Hematopoietic multipotent progenitor cell treated with erythropoietin and hydrocortisone succinate and interleukin-3 and kit ligand, for 15 days (in vitro differentiated cells): ENCODE measurements at regions not wholly inside any gene's neighbourhood (a gene's known extent, or its start where the extent isn't known, plus 50 kb on each side); places are given as distances from the start of the nearest gene placed in this dataset.
"Not testable (repeated sequence)": the region's sequence is repeated elsewhere in the genome, so short reads cannot be mapped to it uniquely, and the experiment has no call there.

Source experiments
- DNase-seq: peaks from one replicate; pipeline ENCODE4 v3.0.0-alpha.2; 2015; ENCODE audit warnings: low spot score

DNA sequence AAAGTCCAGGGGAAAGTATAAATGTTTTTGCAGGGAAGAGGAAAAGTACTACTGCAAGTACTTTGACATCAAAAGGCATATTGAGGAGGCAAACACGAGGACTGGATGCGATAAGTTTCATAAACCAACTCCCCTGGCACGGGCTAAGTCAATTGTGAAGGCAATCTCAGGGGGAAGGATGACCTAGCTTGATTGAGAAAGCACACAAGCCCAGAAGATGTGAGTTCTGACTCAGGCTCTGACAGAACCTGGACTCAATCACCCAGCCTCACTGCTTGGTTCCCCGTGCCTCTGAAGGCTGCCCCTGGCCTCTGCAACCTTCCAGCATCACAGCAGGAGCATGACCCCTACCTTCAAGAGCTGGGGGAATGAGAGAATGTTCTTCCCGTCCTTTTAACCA lies 93.2 kb upstream of the ZNF438 start:
- DNase-seq: no peak

DNA sequence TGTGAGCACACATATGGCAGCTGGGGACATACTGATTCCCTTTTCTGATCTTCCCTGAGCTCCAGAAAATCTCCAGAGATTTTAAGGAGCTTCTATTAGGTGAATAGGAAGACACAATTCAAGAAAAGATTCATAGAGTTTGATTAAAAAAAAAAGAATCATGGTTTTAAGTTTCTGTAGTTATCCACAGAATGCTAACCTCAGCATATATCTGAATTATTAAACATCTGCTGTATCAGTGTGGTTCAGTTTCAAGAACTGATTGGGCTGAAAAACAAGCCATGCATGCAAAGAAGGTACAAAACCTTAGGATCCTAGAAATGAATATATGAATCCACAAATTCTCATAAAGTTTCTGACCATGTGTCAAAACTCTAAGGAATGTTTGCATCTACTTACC lies 94.1 kb upstream of the ZNF438 start:
- no peak for DNase-seq

DNA sequence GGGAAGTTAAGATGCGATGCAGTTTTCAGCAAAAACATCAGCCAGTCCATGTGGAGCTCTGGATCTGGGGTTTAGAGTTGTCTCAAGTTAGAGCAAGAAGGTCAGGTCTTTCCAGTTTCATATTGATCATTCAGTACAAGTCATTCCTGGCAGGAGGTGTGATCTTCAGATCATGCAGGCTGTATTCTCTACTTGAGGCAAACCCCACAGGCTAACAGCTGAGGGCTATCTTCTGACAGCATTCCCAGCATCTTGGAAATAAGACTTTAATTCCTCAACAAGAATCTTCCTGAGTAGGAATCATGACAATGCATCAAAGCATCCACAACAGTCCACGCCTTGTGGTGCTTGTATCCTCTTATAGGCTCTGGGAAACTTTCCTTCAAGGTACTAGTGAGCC lies 94.9 kb upstream of the ZNF438 start:
- no peak for DNase-seq

DNA sequence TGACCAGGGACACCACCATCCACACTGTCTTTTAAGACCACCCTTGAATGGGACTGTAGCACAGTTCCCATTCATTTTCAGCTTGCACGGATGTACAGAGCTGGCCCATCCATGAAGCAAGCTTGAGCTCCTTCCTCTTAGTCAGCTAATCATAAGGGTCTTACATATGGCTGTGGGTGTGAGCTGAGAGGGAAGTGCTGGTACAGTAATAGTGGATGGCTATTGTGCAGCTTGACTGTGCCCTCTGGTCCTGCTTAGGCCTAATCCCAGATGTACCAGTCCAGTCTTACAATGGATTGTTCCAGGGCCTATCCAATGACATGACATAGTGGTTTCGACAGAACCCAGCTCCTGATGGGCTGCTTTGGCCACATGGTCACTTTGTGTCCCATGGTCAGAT lies 96.9 kb upstream of the ZNF438 start:
- no peak for DNase-seq

DNA sequence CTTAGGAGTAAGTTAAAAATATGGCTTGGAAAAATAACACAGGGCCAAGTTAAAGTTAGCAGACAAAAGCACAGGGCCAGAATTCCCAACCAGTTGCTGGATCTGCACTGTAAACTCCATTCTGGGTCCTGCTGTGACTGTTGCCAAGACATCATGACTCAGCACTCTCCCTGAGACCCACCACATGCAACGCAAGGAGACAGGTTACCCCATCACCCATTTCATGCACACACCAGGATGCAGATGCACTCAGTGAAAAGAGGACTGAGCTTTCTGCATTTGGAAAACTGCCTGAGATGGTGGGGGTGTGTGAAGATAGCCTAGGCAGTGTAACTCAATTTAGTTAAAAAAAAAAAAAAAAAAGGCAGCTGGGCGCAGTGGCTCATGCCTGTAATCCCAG lies 97.6 kb upstream of the ZNF438 start:
- no peak for DNase-seq

DNA sequence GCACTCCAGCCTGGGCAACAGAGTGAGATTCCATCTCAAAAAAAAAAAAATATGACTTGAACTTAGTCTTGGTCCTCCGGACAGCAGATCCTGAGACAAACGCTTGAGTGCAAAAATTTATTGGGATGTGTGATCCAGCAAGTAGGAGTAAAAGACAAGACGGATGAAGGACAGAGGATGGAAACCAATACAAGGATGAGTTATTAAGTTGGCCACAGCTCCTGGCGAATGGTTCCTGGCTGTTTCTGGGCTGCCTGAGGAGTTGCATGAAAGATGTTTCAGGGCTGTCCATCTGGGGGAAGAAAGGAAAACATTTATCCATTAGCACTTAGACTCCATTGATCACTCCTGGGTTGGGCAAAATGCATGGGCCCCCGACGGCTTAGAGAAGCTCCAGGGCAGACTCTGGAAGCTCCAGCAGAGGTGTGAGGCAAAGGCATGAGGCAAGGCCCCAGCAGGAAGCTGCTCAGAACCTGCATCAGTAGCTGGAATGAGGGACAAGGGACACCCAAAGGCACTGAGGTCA lies 98.3 kb upstream of the ZNF438 start:
- DNase-seq: no peak

DNA sequence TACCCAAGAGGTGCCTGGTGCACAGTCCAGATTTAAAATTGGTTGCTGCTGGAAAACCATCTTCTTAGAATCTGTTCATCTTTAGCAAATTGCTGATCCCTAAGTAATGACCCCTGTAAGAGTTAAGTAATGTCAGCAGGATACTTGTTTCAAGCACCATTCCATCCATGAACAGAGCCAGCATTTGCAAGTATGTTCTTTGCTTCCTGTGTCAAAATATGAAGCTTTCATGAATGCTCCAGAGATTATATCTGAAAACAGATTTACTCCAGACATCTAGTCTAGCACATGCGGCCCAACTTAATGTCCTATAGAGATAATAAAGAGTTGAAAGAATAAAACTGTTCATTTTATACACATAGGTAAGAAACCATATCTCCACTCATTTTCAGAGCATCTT lies 98.7 kb upstream of the ZNF438 start:
- DNase-seq: no peak

DNA sequence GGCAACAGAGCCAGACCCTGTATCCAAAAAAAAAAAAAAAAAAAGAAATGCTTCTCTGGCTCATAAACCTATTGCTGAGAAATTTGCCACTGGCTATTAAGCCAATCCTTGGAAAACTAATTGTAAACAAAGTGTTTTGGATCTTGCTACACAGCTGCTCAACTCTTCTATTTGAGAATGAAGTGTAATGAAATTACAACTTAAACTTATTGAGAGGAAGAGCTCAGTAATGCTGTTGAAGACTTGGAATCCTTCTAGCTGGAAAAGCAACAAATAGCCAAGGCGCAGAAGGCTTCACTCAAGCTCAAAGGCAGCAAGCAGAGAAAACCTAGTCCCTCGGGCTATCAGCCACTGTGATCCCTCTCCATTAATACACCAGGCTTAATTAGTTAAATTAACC lies 99.6 kb upstream of the ZNF438 start:
- no peak for DNase-seq

DNA sequence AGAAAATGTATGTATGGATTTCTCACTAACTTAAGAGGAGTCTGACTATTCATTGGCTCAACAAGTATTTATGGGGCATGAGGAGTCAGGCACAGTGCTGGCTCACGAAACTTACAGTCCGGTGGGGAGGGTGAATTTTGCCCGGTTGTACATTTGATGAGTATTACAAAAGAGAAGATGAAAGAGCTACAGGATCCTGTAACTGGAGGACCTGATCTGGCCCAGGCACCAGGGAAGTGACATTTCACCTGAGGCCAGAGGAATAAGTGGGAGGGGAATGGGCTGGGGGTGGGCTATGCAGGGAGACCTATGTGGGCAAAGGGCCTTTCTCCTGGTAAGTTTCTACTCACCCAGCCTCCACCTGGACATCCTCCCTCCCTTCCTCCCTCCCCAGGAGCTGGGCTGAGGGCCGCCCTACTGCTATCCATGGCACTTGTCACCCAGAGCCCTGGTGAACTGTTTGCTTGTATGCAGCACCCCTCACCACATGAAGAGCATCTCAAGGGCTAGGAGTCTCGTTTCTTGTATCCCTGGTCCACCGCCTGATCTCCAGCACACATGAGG lies 101.1 kb upstream of the ZNF438 start:
- DNase-seq: no peak

DNA sequence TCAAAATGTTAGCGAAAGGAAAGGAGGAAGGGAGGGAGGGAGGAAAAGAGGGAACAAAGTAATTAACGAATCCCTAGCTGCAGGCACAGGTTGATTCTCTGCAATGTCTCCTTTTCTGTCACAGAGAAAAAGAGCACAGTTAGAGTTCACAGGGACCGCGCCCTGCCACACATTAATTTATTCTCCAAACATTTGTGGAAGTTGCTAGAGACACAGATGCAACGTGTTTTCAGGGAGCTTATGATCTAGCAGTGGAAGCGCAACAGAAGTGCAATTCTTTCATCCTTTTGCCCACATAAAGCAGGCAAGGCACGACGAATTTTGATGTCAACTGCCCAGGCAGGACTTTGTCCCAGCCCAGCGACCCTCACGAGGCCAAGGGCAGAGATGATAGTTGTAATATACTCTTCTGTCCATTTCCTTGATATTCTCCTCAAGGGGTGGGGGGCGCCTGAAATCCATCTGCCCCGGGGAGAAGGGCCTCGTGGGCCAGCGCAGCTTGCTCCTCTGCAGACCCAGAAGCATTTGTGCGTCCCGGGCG lies 101.7 kb upstream of the ZNF438 start:
- DNase-seq: no peak

DNA sequence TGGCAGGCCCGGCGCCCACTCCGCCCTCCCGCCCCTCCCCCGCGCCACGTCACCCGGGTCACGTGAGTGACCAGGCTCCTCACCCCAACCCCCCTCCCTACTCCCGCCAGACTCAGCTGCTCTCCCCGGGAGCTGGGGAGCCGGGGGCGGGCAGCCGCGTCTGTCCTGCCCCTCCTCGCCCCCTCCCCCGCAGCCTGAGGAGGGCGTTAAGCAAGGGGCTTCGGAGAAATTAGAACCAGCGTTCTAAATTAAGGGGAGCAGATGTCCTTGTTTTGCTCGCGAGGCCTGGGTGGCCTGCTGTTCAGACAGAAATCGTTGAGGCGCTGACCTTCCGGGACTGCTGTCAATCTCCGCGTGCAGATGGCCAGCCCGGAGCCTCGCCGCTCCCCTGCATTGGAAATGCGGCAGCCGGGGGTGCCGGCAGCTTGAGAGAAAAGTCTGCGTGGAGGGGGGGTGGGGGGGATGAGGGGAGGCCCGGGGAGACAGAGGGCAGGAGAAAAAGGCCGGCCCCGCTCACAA lies 102.2 kb upstream of the ZNF438 start:
- peak; percentile 66 for DNase-seq

DNA sequence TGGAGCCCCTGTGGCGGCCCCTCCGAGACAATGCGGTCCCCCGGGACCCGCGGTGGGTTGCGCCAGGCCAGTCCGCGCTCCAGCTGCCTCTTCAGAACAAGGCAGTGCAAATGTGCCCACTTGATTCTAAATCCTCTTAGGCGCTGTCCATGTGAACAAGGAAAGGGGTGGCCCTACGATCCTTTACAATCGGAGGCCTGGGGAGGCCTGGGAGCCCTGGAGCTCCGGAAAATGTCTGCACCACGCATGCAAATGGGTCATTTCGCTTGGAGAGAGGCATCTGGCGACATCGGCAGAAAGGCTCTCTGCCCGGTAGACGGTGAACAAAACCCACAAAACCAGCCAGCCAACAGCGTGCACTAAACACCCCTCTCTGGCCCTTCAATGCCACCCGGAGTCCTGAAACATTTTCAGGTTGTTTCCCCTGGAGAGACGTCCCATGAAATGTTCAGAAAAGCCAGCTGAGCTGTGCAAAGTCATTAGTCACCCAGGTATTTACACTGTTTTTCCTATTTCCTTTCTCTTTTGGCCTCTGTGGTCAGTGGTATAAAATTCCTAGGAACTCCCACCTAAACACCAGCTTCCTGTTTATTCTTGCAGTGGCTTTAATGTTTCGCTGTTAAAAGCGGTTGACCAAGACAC lies 102.8 kb upstream of the ZNF438 start:
- DNase-seq: no peak

DNA sequence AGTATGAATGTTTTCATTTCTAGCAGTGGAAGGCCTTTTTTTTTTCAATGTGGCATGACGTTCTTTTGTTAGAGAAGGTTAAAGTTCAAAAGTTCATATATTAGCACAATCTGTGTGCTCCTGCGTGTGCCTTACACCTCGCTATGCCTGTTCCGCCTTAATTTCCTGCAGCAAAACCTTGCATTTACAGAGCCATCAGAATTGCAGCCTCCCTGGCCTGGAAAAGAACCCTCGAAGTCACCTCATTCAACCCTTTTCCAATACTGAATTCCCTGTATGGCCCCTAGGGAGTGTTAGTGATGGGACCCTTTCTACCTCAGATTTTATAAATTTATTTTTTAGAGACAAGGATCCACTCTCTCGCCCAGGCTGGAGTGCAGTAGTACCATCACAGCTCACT lies 103.5 kb upstream of the ZNF438 start:
- no peak for DNase-seq

DNA sequence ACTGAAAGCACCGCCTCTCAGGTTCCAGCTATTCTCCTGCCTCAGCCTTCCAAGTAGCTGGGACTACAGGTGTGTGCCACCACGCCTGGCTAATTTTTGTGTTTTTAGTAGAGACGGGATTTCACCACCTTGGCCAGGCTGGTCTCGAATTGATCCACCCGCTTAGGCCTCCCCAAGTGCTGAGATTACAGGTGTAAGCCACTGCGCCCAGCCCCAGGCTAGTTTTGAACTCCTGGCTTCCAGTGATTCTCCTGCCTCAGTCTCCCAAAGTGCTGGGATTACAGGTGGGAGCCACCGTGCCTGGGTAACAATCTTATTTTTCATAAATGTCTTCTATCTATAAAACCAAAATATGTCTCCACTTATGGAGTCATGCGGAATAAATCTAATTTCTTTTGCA lies 104.1 kb upstream of the ZNF438 start:
- not testable (repeated sequence) for DNase-seq

DNA sequence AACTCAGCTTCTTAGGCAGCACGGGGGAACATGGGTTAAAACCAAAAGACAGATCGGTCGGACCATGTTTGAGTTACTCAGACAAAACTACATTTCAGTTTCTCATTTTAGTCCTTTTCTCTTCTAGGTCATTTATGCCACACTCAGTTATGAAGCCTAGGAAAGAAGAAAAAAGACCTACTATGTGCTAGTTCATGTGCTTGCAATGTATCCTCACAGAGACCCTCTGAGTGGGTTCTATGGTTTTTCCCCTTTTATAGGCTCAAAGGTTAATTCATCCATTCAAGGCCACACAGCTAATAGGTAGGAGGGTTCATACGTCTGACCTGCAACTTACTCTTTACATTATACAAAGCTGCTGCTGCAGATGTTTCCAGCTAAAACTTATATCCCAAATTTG lies 104.7 kb upstream of the ZNF438 start:
- no peak for DNase-seq

DNA sequence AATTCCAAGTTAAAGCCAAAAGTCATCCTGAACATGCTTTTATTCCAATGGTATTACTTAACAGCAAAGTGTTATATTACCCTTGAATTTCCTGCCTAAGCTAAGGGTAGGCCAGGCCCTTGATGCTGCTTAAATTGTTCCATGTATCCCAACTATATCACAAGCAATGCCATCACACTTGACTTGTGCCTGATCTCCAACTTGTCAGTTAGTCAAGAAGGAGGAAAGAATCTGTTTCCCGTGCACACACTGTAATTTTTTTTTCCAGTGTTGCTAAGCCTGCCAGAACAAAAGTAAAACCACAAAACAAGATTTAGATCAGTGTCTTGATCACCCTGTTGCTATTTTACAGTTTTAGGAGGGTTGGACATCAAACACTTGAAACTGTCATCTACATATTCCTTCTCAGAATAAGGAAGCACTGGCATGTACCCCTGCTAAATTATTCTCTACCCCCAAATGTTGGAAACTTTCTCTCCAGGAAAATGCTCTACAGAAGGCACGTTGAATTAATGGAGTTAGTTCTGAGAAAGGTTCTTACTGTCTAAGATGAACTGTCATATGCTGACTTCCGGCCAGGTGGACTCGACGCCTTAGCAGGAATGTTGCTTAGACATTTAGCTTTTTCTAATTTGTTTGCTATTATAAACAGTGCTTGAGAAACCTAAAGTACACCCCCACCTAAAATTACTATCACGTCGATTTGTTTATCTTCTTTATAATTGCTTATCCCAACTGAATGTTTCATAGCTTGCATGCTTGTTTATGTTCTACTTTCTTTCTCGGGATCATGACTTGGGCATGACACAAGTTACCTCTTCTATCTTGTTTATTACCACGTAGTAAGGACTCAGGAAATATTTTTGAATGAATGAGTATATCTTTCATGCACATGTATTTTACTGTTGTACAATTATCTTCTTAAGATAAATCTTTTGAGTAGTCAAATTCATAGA lies 105.5 kb upstream of the ZNF438 start:
- DNase-seq: no peak

DNA sequence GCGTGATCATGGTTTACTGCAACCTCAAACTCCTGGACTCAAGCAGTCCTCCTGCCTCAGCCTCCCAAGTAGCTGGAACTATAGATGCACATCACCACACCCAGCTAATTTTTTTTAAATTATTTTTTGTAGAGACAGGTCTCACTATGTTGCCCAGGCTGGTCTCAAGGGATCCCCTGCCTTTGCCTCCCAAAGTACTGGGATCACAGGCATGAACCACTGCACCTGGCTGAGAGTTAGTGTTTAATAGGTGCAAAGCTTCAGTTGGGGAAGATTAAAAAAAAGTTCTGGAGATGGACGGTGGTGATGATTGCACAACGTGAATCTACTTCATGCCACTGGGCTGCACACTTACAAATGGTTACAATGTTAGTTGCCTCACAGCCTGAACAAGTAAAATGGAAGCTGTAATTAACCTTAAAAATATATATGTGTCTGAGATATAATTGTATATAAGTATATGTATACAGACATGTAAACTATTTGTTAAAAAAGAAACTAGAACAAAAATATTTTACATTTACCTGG lies 106.4 kb upstream of the ZNF438 start:
- no peak for DNase-seq

DNA sequence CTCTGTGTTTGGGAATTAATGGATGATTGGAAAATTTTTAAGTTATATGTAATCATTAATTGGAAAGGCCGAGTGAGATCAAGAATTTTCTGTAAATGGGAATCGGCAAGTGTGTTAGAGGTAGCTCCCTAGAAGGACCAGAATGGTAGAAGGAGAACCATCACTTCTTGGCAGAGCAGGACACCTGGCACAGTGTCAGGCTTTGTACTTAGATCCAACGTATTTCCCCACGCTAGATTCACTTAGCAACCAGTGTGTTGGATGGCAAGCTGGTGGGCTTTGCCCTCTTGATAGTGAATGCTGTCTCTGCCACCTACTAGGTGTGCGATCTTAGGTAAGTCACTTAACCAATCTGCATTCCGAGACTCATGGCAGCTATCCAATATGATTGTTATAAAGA lies 107.8 kb upstream of the ZNF438 start:
- no peak for DNase-seq

DNA sequence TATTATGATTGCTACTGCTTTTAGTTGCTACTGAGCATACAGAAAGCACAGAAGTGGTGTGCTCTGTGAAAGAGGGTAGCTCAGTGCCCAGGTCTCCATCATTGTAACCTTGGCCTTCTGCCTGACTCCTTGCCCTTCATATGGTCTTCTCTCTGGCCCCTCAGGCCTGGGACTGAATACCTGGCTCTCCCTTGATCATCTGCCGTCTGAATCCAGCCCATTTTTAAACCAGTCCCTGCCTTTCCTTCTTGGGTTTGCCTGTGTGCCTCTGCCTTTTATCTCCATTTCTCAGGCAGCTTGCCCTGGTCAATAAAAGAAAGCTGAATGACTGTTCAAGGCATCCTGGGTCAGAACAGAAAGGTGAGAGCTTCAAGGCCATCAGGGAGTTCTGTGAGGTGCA lies 109.1 kb upstream of the ZNF438 start:
- DNase-seq: no peak

DNA sequence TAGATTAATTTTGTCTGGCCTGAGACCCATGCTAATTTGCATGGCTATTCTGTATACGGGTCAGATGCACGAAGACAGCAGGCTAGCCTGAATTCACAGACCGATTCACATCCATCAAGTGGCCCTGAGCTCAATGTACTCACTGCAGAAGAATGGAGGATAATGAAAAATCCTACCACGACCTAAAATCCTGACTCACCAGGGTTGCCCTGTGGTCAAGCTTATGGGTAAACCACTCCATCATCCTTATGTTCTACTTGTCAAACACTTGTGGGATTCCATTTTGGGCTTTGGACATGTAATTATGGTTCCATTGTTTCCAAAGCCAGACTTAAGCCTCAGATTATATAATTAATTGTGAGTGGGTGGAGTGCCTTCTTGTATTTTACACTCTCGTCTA lies 110.4 kb upstream of the ZNF438 start:
- no peak for DNase-seq

DNA sequence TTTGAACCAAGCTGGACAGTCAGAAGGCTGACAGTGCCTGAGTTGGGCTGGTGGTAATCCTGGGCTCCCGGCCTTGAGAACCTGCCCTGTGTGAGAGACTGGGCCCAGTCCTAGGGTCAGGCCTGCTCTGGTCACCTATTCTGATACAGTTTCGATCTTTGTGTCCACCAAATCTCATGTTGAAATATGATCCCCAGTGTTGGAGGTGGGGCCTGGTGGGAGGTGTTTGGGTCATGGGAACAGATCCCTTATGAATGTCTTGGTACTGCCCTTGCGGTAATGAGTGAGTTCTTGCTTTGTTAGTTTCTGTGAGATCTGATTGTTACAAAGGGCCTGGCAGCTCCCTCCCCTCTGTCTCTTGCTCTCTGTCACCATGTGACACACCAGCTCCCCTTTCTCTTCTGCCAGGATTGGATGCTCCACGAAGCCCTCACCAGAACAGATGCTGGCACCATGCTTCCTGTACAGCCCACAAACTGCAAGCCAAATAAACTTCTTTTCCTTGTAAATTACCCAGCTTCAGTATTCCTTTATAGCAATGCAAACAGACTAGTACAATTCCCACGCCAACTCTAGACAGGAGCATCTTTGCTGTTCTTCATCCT lies 111.8 kb upstream of the ZNF438 start:
- DNase-seq: no peak

DNA sequence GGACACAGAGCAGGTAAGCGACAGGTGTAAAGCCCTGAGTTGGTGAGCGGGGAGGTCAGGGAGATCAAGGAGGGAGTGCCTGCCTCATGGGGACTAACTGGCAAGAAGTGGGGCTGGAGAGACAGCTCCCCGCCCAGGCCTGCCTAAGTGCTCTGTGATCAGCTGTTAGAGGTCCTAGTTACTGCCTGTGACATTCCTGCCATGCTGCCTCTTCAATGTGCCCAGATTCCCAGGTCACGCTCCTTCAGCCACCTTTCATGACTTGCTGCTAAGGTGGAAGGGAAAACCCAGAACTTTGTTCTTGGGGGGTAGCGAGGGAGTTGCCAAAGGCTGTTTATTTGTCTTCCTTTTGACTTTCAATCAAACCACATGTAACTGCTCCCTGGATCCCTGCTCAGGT lies 114.3 kb upstream of the ZNF438 start:
- DNase-seq: no peak
